ENCODE measurements at regions not wholly inside any gene's neighbourhood (a gene's known extent, or its start where the extent isn't known, plus 50 kb on each side); places are given as distances from the start of the nearest gene placed in this dataset.
"Not testable (repeated sequence)": the region's sequence is repeated elsewhere in the genome, so short reads cannot be mapped to it uniquely, and the experiment has no call there.

DNA sequence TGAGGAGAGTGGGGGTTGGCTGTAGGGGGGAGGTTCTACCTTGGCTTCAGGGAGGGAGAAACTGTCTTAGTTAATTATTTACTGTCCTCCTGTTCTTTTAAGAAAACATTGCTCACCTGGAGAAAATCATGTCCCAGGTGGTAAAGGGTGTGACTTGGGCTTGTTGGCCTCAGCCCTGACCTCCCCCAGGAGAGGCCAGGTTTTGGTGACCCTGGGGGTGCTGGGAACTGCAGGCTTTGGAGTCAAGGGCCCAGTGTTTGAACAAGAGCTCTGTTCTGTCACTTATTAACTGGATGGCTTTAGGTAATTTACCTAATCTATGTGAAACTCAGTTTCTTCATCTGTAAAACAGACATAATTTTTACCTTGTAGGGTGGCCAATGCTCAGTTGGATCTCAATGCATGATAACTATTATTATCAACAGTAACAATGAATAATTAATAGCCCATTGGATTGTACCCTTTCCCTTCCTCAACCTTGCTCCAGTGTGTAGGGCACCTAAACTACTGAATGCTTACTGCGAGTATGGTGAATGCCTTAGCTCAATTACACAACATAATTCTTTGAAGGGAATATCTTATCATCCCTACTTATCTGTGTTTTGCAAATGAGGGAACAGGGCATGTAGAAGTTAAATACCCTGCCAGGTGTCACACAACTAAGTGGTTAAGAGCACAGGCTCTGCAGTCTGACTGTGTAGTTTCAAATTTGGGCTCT lies 959.4 kb upstream of the DEFB115 start:
- not testable (repeated sequence) for DNase-seq

DNA sequence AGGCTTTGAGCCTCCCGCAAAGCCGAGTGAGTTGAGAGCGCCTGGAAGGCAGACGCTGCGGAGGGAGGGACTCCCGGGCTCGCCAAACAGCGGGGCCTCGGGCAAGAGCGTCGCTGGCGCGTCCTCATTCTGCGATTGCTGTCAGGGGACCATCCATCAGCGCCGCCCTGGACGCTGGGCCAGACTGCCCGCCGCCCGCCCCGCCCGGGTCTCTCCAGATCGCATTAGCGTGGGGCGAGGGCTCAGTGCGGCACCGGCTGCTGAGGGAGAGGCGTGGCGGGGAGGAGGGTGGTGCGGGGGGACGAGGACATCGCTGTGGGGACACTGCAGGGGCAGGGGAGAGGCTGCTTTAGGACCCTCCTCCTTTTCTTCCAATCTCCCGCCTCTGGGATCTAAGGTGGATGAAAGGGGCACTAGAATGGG lies 957.2 kb upstream of the DEFB115 start:
- DNase-seq: not testable (repeated sequence)

DNA sequence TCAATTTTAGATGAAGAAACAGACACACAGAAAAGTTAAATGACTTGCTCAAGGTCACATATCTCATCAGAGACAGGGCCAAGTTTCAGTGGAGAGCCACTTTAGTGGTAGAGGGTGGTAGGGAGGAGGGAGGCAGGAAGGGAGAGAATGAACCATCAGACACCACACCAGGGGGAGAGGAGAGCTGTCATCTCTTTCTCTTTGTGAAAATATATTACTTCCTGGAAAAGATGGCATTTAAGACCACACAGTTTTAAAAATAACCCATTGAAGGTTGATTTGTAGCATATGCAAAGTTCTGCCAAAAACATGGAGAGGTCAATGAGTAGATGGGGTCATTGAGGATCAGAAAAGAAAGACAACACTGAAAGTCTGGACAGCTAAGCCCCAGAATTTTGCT lies 954.7 kb upstream of the DEFB115 start:
- not testable (repeated sequence) for DNase-seq

DNA sequence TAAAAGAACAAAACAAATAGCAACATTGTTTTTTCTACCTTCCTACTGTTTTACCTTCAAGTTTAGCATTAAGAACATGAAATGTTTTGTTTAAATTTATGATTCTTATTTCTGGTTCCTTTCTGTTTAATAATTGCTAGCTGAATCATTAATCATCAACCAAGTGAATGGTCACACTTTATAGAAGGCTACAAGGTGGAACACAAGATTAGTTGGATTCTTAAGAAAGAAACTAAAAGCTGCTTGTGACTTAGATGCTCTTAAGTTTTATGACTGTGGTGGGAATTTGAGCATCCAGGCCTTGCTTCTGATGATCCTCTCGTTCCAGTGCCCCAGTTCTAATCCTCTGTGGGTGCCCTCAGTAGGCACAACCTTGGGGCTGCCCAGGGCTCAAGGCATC lies 947.5 kb upstream of the DEFB115 start:
- not testable (repeated sequence) for DNase-seq

DNA sequence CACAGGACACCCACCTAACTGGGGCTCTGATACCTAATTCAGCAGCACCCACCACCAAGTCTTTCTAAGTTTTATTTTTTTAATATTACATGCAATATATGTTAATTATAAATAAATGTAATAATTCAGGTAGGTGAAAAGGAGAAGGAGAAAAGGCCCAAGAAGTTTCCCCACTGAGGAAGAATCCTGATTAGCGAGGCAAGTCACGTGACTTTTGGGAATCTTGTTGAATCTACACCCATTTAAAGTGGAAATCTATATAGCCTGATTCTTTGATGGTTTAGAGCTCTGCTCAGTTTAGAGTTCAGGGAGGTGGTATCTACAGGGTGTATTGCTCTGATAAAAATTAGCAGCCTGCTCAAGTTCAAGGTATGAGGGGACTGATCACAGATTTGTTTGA lies 947.1 kb upstream of the DEFB115 start:
- not testable (repeated sequence) for DNase-seq

DNA sequence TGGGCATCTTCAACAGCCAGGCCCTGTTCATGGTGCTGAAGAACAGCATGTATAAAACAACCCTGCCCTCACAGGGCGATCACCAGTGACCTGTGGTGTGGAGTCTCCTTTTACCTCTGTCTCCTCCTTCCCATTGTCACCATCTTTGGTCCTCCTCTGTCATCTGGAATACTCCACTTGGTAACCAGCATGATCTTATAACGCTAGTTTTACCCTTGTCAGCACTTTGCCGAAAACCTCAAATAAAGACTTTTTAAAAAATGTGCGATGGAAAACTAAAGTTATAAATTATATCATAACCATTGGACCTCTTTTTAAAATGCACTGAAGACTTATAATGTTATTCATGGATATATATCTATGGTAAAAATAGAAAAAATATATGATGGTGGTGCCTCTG lies 945.2 kb upstream of the DEFB115 start:
- DNase-seq: not testable (repeated sequence)

DNA sequence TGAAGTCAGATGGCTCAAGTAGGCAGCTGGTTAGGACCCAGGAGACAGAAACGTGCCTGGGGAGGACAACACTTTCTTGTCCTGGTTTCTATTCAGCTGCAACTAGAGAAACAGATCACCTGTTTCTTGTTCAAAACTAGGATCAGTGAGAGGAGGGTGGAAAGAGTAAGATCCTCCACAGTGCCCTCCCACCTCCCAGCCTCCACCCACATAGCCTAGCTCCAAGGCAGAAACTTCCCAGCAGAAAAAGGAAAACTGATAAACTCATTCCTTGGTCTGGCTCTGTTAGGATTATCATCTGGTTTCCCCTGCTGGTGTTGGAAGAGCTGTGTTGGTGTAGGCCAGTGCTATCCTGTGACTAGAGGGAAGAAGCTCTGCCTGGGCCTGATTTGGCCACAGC lies 943.8 kb upstream of the DEFB115 start:
- DNase-seq: not testable (repeated sequence)

DNA sequence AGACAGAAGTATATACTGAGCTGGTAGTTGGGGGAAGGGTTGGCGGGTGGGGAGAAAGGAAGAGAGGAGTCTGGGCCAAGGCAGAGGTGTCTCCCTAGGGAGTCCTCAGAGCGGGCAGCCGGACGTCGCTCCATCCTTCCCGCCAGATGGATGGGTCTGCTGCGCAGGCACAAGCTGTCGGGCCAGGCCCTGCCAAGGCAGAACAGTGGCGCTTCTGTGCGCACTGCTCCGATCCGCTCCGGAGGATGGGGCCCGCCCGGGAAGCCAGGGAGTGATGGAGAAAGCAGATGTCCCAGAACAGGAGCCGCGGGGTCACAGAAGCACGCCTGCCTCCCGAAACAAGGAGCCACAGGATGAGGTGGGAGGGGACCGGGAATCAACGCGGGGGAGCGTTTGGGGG lies 941.4 kb upstream of the DEFB115 start:
- DNase-seq: not testable (repeated sequence)

DNA sequence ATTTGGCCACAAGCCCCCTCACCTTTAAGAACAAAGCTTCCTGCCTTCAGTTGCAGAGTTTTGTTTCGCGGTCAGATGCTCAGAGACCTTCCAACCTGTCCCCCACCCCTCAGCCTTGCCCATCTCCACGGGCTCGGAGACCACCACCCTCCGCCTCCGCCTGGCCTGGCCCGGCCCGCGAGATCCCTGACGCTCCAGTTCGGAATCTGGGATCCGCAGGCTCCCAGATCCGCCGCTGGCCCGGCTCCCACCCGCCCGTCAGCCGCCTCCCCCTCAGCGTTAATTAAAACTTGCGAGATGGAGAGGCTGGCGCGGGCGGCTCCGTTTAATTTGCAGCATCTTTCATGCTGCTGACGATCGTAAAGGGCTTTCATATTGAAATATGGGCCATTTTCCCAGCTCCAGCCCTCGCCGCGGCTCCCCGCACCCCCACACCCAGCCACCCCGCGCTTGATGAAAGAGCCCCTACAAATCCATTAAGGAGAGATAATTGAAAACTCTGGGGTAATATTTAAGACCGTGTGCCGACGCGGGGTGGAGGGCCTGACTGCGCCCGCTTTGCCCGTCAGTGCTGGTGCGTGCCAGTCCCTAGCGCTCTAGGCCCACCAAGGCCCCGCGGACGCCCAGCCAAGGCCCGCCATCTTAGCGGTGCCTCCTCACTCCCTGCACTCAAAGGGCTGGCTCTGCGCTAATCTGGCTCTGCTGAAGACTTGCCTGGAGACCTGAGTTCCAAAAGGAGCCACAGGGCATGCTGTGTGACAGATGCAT lies 940.7 kb upstream of the DEFB115 start:
- not testable (repeated sequence) for DNase-seq

DNA sequence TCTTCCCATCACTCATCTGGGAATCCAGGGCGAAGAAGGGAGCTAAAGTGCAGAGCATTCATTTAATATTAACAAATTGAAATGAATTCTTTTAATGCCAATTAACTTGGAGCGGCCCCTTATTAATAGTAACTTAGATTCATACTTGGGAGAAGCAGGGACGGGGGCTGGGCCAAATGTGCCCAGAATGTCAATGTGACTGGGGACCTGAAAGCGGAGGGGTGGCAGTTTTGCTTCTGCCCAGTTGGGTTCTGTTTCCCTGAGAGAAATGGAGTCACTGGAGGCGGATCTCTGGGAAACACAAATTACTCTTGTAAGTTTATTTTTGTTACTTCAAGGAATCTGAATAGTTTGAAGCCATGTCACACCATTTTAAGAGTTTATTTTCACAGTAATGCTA lies 923.7 kb upstream of the DEFB115 start:
- DNase-seq: not testable (repeated sequence)

DNA sequence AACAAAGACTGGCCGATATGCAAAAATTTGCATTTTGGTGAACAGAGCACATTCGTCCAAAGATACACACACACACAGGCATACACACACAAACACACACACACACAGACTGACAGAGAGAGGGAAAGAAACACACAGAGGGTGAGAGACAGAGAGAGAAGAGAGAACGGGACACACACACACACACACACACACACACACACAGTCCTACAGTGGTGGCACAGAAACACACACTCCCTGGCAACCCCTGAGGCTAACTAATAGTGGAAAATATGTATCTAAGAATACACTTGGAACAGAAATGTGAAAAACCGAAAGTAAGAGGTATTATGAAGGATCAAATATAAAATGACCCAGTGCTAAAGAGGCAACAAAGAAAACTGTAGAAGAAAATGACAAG lies 919.9 kb upstream of the DEFB115 start:
- not testable (repeated sequence) for DNase-seq

DNA sequence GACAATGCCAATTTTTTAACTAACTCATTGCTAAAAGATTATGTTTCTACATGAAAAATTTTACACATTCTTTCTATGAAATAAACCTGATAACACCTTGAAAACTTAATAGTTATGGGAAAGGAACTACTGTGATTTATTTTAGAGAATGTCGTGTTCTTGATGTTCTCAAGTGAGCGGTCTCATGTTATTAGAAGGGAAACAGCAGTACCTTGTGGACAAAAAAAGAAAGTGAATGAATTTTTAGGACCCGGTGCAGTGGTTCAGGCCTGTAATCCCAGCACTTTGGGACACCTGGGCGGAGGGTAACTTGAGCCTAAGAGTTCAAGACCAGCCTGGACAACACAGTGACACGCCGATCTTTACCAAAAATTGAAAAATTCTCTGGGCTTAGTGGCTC lies 908.5 kb upstream of the DEFB115 start:
- not testable (repeated sequence) for DNase-seq

DNA sequence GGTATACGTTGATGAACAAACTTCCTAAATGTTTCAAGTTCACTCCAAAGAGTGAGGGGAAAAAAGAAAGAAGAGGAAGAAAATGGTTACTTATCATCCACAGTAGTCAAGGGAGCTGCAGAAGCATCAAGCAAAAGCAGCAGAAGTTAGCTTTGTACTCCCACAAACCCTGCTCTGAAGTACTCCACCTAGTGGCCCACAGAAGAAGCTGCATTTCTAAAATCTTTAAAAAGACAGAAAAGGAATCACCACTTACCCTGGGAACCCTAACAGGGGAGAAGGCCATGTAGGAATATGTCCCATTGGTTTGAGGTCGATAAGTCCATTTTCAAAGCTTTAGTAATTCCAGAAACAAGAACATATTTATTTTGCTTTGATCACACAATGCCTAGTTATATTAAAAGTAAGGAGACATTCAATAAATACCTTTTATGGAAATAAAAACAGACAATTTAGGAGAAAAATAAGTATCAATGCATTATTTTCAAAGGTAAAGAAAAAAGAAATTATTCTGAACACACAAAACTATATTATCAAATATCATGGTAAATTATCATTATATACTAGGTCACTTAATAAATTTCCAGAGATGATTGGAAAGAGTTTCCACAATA lies 900.5 kb upstream of the DEFB115 start:
- not testable (repeated sequence) for DNase-seq

DNA sequence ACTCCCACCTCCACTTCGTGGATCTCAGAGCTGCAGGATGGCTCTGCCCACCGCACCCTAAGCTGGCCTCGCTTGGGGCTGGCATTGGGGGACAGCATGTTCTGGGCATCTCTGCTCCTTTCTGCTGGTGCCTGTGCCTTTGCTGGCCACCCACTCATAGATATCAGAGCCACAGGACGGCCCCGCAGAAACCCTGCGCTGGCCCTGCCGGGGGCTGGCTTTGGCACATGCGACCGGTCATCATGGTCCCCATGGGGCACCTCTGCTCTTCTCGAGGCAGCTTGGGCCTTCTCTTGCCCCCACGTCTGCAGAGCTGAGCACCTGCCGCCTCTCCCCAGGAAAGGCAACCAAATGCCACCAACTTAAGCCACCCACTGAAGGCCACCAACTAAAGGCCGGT lies 895.7 kb upstream of the DEFB115 start:
- DNase-seq: not testable (repeated sequence)

DNA sequence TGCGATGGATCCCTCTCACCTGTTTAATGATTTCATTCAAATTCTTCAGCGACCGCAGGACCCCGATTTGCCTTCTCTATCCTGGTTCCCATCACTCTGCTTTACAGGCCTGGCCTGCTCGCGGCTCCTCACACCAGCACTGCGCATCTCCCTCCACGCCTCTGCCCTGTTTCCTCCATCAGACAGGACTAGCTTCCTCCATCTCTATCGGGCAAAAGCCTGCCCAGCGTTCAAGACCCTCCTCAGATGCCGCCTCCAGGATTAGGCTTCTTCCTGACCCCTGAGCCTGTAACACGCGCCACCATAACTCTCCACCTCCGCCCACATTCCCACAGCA lies 881.1 kb upstream of the DEFB115 start:
- DNase-seq: not testable (repeated sequence)

DNA sequence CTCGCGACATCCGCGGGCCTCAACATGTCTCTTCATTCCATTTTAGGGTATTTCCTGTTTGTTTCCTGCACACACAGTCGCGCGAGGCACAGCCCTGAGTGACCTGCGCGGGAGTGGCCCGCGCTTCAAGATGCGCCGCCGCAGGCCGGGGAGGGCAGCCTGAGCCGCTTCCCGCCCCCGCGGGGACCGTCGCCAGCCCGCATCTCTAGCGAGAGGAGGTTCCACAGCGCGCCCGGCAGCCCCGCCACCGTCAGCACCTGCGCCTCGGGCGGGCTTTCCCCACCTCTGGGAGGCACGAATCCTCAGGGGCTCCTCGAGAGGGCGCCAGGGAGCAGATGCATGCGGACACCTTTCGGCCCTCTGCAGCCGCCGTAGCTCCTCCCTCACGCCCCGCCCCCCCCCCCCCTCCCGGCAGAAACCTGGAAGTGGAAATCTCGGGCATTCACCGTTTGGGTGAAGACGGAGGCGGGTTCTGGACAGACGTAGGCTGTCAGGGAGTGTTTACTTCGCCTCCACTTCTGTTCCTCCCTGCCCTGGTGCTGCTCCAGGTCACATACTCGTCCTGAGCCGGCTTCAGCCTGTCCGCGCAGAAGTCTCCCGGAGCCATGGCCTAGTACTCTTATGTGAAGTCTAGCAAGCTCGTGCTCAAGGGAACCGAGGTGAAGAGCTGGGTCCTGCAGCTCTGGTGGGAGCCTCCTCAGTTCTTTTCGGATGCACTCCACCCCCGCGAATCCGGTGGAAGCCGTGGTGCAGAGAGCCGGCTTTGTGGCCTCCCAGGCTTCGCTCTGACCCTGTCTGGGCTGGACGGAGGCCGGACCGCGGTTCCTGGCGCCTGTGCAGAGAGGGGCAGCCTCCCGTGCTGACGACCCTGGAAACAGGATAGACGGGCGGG lies 880.5 kb upstream of the DEFB115 start:
- DNase-seq: peak; percentile 69 to 79

DNA sequence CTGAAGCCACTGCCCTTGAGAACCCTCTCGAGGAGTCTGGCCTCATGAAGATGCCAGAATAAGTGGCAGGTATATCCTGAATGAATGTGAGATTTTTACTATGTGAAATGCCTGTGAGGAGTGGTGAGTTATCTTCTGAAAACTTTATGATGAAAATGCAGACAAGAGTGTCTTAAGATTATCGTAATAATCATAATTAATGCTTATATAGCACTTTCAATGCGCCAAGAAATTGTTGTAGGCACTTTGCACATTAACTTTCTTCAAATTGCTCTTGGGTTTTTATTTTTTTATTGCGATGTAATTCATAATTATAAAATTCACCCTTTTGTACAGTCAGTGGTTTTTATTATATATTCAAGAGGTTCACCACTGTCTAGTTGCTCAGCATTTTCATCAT lies 879.1 kb upstream of the DEFB115 start:
- DNase-seq: not testable (repeated sequence)

DNA sequence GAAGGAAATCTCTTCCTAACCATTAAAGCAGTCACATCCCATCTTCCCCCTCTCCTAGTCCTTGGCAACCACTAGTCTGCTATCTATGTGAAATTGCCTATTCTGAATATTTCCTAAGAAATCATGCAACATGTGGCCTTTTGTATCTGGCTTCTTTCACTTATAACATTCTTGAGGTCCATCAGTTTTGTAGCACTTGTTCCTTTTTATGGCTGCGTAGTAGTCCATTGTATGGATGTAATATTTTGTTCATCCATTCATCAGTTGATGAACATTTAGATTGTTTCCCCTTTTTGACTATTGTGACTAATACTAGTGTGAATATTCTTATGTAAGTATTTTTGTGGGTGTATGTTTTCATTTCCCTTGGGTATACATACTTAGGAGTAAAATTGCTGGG lies 878.7 kb upstream of the DEFB115 start:
- peak in 1 of 2 donors; percentile 19 for DNase-seq

DNA sequence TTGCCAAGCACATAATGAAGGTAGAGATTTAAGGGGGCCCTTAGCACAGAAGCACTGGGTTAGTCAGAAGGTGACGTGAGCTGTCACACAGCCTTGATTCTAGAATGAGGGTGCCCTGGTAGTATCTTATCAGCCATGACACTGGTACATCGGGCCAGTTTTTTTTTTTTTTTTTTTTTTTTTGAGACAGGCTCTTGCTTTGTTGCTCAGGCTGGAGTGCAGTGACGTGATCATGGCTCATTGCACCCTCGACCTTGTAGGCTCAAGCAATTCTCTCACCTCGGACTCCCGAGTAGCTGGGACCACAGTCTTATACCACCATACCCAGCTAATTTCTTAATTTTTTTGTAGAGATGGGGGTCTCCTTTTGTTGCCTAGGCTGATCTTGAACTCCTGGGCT lies 872.6 kb upstream of the DEFB115 start:
- DNase-seq: not testable (repeated sequence)

DNA sequence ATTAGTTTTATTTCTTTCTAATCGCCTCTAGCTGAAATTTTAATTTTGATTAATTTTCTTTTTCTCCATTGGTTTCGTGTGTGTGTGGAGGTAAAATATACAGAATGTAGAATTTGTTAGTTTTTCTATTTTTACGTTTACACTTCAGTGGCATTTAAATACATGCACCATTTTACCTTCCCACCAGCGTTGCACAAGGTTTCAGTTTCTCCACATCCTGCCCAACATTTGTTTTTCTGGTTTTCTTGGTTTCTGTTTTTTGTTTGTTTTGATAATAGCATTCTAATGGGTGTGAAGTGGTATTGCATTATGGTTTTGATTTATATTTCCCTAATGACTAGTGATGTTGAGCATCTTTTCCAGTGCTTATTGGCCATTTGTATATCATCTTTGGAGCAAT lies 871.4 kb upstream of the DEFB115 start:
- DNase-seq: not testable (repeated sequence)

DNA sequence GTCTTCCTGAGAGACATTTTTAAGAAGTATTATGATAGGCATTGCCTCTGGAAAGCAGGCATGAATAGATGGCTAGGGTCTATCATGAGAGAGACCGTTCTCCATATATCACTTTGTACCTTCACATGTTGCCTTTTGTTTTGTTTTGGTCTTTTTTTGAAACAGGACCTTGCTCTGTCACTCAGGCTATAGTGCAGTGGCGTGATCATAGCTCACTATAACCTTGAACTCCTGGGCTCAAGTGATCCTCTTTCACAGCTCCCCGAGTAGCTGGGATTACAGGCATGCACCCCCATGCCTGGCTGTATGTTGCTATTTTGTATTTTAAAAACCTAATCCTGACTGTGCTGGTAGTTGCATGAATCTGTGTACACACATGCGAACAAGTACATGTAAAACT lies 869.6 kb upstream of the DEFB115 start:
- DNase-seq: not testable (repeated sequence)

DNA sequence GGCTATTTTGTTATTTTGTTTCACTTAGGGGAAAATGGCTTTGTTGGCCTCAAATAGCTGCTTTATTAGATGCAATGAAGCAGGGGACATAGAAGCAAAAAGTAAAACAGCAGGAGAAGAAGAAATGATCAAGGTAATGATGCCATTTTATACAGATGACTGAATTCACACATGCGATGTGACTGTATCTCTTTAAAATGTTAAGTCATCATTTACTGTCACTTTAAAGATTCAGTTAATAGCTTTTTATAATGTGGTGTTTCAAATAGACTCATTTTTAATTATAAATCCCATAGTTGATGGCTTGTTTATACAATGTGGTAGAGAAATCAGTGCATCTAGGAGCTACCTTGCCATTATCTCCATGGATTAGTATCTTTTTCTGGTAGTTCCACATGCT lies 863.9 kb upstream of the DEFB115 start:
- not testable (repeated sequence) for DNase-seq

DNA sequence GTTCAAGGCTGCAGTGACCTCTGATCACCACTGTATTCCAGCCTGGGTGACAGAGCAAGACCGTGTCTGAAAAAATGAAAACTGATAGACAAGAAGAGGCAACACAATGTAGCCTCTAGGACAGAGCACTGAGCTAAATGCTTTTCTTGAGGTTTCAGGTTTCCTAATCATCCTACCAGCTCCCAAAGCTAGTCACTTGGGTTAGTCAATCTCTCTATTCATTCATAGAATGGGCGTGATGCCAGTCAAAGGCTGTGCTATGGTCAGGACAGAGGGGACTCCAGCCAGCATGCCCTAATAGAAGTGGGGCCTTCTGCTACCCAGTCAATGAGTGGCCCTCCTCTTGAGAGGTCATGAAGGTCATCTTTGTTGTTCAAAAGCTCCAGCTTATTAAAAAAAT lies 860.4 kb upstream of the DEFB115 start:
- DNase-seq: not testable (repeated sequence)

All from inflammatory macrophage treated with lipopolysaccharide for 1 hour (primary cell).